VCaP (cell line): ENCODE measurements at regions not wholly inside any gene's neighbourhood (a gene's known extent, or its start where the extent isn't known, plus 50 kb on each side); places are given as distances from the start of the nearest gene placed in this dataset.

Experiments
- H3K27ac ChIP-seq: fragments of 450-650 bp; 2 replicates; pipeline ENCODE4 v1.5.1; 2017
- TF ChIP-seq, protein P1 (sequence below): fragments of 450-650 bp; conservative IDR thresholded peaks from 2 replicates; pipeline ENCODE4 v1.5.1; 2017; ENCODE audit warnings: mild to moderate bottlenecking, moderate library complexity

- no peak overlapping the region for H3K27ac ChIP-seq
- TF ChIP-seq, protein P1, sequence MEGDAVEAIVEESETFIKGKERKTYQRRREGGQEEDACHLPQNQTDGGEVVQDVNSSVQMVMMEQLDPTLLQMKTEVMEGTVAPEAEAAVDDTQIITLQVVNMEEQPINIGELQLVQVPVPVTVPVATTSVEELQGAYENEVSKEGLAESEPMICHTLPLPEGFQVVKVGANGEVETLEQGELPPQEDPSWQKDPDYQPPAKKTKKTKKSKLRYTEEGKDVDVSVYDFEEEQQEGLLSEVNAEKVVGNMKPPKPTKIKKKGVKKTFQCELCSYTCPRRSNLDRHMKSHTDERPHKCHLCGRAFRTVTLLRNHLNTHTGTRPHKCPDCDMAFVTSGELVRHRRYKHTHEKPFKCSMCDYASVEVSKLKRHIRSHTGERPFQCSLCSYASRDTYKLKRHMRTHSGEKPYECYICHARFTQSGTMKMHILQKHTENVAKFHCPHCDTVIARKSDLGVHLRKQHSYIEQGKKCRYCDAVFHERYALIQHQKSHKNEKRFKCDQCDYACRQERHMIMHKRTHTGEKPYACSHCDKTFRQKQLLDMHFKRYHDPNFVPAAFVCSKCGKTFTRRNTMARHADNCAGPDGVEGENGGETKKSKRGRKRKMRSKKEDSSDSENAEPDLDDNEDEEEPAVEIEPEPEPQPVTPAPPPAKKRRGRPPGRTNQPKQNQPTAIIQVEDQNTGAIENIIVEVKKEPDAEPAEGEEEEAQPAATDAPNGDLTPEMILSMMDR = no peak
These were observed 548.4 kb upstream of the BRINP3 start for GRCh38 chr1:191025896-191026642.

GRCh38 chr1:191026828-191027227, 549.2 kb upstream of the BRINP3 start:
- no peak overlapping the region for H3K27ac ChIP-seq
- TF ChIP-seq, protein P1 = no peak

DNA sequence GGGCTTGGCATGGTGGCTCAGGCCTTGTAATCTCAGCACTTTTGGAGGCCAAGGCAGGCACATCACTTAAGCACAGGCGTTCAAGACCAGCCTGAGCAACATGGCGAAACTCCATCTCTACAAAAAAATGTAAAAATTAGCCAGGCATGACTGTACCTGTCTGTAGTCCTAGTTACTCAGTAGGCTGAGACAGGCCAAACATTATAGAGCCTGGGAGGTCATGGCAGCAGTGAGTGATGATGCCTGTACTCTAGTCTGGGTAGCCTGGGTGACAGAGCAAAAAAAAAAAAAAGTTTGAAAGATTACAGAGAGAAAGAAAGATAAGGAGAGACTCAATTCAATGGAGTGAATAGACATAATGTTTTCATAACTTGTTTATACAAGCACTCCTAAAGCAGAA, 556.5 kb upstream of the BRINP3 start:
- TF ChIP-seq, protein P1 = no peak
- H3K27ac ChIP-seq = no peak overlapping the region

DNA sequence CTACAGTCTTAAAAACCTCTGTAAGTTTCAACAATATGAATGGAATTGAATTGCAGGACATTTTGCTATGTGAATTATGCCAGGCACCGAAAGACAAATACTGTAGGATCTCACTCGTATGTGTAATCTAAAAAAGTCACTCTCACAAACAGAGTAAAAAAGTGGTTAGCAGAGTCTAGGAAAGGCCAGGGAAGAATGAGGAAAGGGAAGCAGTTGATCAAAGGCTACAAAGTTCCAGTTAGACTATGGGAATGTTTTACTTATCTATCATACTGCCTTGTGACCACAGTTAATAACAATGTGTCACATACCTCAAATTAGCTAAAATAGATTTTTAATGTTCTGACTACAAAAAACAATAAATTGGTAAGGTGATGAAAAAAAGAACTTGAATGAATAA, 565.4 kb upstream of the BRINP3 start:
- TF ChIP-seq, protein P1 = no peak
- H3K27ac ChIP-seq = no peak overlapping the region

DNA sequence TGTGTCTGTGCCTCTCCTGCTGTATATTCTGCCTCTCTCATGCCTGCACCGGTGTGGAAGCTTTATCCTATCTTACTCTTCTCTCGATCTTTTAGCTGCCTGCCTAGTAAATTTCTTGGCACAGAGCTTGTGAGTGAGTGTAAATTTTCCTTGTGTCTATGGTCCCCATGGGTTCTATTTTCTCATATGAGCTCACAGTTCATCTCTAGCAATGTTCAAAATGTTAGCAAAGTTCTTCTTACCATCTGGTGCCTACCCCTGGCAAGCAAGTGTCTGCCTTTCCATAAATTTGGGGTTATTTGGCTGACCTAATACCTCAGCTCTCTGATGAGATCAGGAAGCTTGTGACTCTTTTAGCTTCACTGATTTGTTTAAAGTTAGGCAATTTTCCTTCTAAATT, 572.1 kb upstream of the BRINP3 start:
- TF ChIP-seq, protein P1 = no peak
- H3K27ac ChIP-seq = no peak overlapping the region

- TF ChIP-seq, protein P1 = no peak
- no peak overlapping the region for H3K27ac ChIP-seq
These were observed 575.2 kb upstream of the BRINP3 start for GRCh38 chr1:191052888-191053287.

DNA sequence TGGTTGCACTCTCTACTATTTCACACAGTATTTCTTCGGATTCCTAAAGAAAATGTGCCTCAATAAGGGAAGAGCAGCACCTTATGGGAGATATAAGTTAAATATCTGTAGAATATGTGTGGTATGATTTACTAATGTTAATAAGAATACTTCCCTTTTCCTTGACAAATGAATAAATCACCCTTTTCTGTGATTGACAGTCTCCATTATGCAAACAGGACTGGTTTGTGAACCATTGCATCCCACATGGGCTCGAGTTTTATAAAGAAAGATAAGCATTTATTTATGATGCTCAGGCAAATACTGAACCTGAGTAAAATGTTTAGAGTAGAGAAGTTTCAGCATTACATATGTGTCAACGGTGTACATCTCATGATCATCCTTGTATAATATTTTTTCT, 587.7 kb upstream of the BRINP3 start:
- no peak overlapping the region for H3K27ac ChIP-seq
- TF ChIP-seq, protein P1 = no peak
